Pulmonary artery endothelial cell (primary cell): ENCODE measurements at regions not wholly inside any gene's neighbourhood (a gene's known extent, or its start where the extent isn't known, plus 50 kb on each side); places are given as distances from the start of the nearest gene placed in this dataset.
A peak's percentile ranks its signal among the peaks of the same experiment; 100 is the strongest.

Source experiments
- DNase-seq: peaks from one replicate; pipeline ENCODE4 v3.0.0-alpha.2; 2011; ENCODE audit warnings: low read depth, low spot score

DNA sequence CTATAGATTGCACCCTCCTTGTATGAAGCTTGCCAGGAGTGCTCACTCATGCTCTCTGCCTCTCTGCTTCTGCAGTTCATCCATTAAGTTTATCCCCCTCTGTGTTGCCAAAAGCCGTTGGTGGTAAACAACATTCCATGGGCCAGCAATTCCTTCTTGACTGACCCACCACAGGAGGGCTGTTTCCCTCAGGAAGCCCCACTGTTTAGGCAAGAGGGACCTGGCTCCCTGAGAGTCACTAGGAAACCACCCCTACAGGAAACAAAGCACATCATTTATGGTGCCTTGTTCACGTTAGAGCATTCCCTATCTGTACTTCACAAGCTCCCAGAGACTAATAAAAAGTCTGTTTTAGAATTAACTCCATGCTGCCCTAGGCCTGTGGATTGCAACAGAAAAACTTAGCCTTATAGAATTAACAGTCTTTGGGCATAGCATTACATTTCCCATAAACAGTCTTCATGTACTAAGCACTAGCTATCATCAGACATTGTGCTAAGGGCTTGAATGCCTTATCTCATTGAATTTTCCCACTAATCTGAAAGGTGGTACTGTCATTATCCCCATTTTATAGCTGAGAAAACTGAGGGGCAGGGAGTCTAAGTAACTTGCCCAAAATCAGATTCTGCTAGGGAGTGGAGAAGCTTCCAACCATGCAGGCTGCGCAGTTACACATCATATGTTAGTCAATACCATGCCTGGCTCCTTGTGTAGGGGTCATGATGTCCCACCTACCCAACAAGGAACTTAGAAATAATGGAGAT, 149.9 kb downstream of the SHQ1 start:
- DNase-seq = no peak

DNA sequence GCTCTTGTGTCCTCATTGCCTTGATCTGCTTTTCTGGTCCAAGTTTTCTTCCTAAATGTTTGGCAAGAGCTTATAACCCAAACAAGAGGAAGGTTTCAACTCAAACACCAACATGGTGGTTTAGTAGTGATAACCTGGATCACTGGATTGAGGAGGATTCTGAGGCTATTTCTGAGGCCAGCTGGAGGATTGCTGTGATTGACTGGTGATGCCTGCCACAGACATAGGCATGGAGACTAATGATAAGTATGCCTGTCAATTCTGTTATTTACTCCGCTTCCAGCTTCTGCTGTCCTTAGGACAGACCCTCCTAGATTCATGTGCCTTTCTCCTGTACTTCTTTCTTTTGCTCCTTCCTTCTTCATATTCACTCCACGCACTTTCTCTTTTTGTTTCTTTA, 150.5 kb downstream of the SHQ1 start:
- DNase-seq = no peak

DNA sequence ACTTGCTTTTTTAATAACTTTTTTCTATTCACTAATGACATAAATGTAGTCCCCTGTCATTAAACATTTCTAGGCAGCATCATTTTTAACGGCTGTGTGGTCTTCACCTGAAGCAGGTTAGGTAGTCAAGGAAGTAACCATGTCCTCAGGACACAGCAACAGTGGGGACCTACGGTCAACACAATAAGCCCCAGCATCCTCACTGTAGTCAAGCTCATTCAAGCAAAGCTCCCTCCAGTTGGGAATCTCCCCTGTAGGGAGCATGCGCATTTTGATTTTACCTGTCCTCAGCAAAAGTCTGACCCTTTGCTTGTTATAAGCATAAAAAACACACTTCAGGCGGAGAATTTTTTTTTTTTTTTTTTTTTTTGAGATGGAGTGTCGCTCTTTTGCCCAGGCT, 151.4 kb downstream of the SHQ1 start:
- no peak for DNase-seq

DNA sequence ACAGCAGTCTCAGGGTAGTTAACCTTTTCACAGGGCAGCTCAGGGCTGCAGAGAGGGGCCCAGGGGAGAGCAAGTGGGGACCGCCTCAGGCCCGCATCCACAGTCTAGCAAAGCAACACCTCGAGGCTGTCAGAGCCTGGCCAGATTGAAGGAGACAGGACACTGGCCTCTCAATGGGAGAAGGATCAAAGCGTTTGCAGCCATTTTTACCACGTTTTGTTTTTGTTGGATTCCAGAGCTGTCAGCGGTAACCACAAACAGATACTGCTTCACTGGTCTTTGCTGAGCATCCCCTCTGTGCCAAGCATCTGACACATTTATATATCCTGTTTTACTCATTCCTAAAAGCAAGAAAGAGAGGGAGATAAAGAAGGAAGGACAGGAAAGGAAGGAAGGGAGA, 153.8 kb downstream of the SHQ1 start:
- no peak for DNase-seq

DNA sequence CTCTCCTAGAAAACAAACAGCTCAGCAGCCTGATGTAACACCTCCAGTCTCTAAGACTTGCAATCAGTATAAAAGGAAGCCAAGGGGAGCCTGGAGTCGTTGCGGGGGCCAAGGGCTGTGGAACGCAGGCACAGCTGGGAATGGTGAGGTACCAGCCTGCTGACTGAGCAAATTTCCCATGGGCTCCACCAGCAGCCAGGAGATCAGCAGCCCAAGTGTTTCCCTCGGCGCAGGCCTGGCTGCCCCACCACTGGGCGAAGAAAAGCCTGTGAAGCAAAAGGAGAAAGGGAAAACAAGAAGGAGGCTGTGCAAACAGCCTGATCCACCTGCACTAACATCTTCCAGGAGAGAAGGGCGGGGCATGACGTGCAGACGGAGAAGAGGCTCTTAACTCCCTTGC, 155.3 kb downstream of the SHQ1 start:
- no peak for DNase-seq

DNA sequence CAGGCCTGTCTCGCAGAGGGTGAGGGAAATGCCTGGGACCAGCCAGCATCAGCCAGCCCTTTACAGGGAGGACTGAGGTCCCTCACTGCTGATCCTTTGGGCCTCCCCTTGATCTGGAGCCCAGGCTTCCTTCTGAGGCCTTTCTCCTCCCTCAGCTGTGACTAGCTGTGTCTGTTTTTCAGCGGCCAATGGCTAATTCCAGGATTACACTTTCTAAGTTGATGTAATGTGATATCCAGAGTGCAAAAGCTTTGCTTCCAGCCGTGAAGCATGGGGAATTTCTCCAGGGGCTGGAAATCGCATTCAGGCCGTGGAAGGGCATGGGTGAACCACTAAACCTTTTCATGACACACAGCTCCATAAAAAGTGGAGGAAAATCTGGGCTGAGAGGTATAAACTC, 157.6 kb downstream of the SHQ1 start:
- DNase-seq = no peak

DNA sequence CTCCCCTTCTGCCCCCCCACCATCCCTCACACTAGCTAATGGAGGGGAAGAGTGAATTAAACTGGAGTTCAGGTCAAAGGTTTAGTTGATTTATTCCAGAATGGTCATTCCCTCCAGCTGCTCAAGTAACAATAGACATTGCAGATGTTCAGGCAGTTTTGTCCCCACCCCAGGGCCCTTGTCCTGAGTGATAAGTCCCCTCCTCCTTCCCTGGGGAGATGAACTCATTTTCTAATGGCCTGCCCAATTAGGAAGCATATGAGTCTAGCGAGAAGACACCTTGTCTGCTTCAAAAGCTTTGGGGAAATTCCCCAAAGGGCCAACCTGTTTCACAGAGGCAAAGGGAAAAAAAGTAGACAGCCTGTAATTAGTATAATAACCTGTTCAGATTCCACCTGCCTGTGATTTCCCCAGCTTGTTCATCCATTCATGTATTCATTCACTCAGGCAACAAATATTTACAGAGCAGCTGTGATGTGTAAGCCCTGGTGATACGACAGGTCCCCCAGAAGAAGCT, 165.3 kb downstream of the SHQ1 start:
- DNase-seq = no peak

DNA sequence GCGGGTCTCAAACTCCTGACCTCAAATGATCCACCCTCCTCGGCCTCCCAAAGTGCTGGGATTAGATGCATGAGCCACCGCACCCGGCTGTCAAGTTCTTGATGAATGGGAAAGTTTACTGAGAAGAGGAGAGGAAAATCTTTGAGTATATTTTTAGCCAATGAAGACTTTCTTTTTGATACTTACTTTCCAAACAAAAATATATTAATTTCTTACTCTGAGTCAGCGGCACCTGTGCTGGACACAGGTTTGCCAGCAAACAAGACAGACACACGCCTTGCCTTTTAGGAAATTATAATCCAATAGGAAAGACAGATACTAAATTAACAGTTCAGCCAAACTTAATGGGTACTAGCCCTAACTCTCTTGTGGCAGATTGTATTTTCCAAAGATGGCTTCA, 166.6 kb downstream of the SHQ1 start:
- DNase-seq = no peak

DNA sequence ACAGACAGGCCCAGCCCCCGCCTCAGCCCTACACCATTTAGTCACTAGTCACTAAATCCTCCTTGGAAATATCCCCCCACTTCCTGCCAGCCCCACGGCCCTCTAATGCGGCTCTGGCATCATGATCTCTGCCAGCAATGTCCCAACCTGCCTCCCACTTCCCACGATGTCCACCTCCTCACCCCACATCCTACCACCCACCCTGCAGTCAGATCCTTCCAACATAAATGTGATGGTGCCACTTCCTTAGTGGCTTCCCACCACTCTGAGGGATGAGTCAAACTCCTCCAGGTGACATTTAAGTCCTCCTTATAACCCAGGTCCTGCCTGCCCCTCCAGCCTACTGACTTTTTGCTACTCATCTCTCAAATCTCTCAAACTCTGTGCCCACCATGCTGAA, 167.5 kb downstream of the SHQ1 start:
- no peak for DNase-seq

DNA sequence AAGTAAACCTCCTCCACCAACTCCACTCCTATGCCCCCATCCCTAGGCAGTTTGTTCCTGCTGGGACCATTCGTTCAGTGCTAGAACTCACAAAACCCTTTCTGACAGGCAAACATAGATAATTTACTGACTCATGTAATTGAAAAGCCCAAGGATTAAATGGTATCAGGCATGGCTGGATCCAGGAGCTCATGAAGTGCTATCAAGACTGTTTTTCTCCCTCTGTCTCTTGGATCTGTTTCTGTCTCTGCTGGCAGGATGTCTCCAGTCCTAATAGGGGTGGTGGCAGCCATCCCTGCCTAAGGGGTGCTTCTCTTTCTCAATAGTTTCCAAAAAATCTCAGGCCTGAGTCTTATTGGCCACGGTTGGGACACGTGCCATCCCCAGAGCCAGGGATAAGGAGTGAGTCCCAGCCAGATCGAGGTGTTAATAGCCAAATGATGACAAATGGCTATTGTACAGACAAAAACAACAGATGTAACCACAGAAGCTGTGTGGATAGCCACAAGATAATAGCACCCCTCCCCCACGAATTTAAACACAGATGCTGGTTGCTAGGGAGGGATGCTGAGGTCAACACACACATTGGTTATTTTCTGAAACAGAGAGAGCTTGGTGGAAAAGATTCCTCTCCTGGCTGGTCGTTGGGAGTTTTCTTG, 168.6 kb downstream of the SHQ1 start:
- DNase-seq = no peak

DNA sequence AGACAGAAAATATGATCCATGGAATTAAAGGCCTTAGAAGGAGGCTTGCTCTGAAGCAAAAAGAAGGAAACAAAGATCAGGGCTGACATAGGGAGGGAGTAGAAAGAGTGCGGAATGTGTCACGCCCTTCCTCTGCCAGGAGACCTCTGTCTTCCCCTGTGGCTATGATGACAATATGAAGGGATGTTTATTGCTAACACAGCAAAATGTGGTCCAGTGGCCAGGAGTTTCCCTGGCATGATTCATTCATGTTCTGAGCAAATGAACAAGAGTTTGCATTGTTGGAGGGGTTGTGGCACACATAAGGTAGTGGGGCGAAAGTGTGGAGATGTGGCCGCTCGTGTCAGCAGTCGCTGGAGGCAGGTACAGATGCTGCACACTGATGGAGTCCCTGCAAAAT, 169.4 kb downstream of the SHQ1 start:
- DNase-seq = no peak

DNA sequence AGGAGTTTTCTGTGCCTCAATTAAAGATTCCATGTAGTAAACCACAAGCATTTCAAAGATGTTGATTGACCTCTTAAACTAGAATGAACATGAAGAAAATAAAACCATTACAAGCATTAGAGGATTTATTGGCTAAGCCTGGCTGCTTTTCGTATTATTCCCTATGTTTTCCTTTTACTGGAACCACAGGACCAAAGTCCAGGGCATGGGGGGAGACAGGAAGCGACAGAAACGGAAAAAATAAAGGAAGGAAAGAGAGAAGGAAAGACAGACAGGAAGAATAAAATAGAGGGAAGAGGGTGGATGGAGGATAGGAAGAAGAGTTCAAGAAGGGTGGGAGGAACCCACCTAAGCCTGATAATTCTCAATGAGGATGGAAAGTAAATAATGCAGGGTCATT, 169.9 kb downstream of the SHQ1 start:
- no peak for DNase-seq

DNA sequence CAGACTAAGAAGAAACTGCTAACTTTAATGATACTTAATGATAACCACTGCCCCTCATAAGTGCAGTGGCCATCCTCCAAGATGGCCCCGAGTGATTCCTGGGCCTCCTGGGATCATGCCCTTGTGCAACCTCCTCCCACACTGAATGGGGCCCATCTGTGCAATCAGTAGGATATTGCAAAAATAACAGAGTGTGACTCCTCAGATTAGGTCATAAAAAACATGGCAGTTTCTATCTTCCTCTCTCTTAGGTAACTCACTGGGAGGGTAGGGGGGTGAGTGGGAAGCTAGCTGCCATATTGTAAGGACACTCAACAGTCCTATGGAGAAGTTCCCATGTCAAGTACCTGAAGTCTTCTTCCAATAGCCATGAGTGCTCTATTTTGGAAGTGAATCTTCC, 173.0 kb downstream of the SHQ1 start:
- no peak for DNase-seq

DNA sequence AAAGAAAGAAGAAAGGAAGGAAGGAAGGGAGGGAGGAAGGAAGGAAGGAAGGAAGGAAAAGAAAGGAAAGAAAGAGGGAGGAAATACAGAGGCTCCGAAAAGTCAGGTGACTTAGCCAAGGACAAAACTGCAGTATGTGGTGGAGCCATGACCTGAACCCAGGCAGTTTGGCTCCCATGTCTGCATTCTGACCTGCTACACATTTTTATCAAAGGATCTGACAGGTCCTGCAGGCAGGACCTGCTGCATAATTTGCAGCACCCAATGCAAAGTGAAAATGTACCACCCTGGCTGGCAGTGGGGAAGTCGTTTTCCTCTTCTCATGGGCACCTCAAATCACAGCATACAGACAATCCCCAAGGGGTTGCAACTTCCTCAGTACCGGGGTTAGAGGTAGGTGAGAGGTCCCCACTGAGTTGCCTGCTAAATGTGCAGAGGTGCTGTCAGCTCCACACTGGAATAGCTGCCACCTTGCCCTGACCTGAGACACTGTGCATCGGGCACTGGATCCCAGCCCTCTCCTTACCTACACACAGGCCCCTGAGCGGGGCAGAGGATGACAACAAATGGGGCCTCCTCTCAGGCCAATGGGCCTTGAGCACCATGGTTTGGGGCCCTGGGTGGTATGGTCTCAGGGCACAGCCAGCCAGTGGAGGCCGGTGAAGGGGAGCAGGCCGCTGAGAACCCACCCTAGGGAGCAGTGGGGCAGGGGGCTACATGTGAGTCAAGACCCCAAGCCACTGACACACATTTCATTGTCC, 175.1 kb downstream of the SHQ1 start:
- DNase-seq = no peak

DNA sequence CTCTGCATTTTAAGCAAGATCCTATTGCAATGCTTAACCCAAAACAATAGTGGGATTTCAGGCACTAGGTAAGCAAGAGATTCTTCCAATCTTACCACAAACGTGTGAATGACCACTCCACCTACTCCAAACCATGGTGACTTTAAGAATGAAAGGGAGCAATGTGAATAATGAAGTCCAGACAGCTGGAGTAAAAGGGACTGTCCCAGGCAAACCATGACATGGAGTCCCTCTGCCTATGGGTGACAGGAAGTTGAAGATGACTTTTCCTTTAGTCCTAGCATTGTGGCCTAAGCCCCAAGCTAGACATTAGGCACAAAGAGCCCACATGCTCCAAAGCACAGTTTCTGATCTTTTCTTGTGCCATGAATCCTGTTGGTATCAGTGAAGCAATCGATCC, 179.0 kb downstream of the SHQ1 start:
- no peak for DNase-seq

DNA sequence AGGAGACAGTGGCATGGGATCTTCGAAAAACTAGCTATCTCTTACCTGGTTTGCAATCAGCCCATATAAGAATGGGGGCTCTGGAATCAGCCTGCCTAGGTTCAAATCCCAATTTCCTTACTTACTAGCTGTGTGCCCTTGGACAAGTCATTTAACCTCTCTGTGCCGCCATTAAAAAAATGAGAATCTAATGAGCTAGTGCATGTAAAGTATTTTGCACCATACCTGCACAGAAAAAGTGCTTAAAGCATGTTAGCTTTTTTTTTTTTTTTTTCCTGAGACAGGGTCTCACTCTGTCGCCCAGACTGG, 181.8 kb downstream of the SHQ1 start:
- DNase-seq = no peak

DNA sequence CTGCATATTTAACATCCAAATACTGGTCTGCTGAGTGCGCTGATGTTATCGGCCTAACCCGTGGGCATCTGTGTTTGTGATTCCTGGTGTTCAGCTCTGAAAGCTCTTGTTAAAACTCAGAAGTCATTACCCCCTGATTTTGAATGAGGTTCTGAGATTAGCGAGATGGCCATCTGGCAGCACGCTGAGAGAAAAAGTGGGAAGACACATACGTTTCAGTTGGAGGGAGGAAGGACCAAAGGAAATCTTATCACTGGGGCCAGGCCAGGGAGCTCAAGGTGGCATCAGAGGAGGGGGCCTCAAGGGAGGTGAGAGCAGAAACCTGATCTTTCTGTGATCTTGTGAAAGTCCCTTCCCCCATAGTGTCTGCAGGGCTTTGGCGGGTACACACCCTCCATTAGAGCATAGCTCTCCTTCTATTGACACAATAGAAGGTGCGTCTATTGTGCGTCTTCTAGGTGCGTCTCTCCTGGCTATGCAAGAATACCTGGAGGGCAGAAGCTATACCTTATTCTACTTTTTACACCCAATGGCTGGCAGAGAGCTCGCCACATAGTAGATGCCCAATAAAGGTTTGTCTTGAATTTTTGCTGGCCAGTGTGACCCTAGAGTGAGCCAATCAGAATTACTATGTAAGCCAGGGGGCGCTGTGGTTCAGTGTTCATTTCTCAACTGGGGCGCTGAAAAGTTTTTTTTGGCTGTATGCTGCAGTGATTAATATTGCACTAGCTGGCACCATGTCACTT, 182.4 kb downstream of the SHQ1 start:
- peak; percentile 11 for DNase-seq

DNA sequence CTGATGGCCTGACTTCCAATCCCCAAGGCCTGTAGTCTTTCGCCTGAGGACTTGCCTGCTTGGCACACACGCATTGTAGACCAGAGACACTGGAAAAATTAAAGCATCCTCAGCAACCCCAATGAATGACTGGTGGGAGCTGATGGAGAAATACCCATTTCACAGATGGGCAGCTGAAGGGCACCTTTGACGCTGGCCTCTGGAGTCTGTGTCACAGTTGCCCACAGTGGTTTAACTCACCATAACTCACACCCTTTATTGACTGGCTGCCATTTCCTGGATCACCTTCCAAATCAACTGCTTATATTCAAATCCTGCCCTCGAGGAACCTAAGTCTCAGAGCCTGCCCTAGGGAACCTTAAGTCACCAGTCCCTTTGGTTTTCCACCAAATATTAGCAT, 183.1 kb downstream of the SHQ1 start:
- no peak for DNase-seq

DNA sequence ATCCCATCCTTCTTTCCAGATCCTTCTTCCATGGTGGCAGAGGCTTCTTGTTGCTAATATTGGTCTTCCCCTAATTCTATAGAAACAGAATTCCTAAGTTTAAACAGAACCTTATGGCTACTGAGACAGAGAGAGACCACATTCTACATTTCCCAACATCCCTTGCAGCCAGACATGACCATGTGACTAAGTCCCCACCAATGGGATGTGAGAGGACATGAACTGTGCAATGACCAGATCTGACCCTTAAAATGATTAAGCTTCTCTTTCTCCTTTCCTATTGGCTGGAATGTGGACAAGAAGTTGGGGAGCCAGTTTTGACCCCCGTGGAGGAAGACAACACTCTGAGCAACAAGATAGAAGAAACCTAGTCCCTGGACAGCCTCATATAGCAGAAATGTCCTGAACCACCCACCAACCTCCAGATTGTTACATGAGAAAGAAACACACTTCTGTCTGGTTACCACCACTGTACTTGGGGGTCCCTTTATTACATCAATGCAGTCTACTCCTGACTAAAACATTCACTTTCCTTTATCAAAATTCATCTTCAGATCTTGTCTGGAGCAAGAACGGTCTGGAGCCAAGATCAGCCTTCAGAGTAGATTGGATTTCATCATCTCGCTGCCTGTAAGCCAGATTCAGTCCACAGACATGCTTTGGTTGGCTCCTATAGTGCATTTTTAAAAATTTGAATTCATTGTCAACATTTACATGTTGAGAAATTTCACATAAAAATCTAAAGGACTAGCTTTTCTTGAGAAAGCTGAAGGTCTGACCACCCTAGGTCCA, 183.9 kb downstream of the SHQ1 start:
- DNase-seq = no peak

DNA sequence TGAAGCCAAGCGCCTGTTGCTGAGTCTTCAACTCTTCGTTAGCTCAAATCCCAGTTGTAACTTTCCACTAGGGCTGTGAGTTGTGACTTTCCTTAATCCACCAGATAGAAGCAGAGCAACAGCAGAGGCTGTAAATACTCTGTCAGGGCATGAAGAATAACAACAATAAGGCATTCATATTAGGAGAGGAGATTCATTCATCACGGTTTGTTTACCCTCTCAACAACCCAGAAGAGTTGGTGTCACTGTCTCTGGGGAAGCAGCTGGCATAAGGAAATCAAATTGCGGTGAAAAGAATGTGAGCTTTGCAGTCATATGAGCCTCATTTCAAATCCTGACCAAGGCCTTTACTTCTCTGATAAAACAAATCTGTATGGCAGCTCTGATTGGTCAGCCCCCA, 184.8 kb downstream of the SHQ1 start:
- DNase-seq = no peak

DNA sequence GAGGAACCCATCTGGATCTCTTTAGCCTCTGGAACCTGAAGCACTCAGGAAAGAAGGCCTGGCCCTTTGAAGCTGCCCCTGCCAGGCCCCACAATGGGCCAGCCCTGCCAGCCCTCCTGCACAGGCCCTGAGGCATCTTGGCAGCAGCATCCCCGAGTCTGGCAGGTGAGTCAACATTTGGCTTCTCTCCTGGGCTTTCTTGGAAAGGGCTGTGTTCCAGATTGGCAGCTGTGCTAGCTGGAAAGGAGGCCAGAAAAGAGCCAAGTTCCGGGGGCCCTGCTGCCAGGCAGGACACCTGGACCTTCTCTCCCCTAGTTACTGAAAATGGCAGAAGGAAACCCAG, 187.2 kb downstream of the SHQ1 start:
- DNase-seq = peak; percentile 7
